Naive thymus-derived CD8-positive, alpha-beta T cell (primary cell): ENCODE measurements at regions not wholly inside any gene's neighbourhood (a gene's known extent, or its start where the extent isn't known, plus 50 kb on each side); places are given as distances from the start of the nearest gene placed in this dataset.

ENCODE experiments used
- ATAC-seq, 2 donors: fragments of 150-1000 bp; cut with Tn5 transposase in 1 of 2; sonication (Bioruptor Pico), chemical (Tn5 transposase) in 1 of 2; 1 replicate in 1 of 2; 2 replicates in 1 of 2; pipeline ENCODE4 v1.10.0; 2021; ENCODE audit warnings: mild to moderate bottlenecking in 2 of 2, moderate library complexity in 2 of 2
- POLR2A ChIA-PET: fragments of 350-600 bp; sonication (Branson Sonifier 250); formaldehyde crosslinking; loops from one replicate; lab custom pipeline; 2021; ENCODE audit warnings: antibody characterized with exemption; lab: Charles Lee
- DNase-seq, 10 donors: peaks; one replicate each; pipeline versions ENCODE4 v3.0.0 to v3.0.0-alpha.2; 2020 to 2022
- H3K27ac Mint-ChIP-seq, 10 donors: one replicate each; pipeline ENCODE4 v1.8.0; 2020 to 2022; ENCODE audit warnings: mild to moderate bottlenecking in 10 of 10, mixed read lengths in 10 of 10, moderate library complexity in 4 of 10, inconsistent platforms in 1 of 10
- H3K27me3 Mint-ChIP-seq, 5 donors: one replicate each; pipeline ENCODE4 v1.8.0; 2021 to 2022; ENCODE audit warnings: mixed read lengths in 5 of 5
- H3K36me3 Mint-ChIP-seq, 3 donors: one replicate each; pipeline ENCODE4 v1.8.0; 2020 to 2022; ENCODE audit warnings: mixed read lengths in 3 of 3, mild to moderate bottlenecking in 2 of 3, inconsistent platforms in 1 of 3
- H3K4me1 Mint-ChIP-seq, 4 donors: one replicate each; pipeline ENCODE4 v1.8.0; 2021 to 2022; ENCODE audit warnings: mixed read lengths in 4 of 4
- H3K4me3 Mint-ChIP-seq, 10 donors: one replicate each; pipeline ENCODE4 v1.8.0; 2020 to 2022; ENCODE audit warnings: mild to moderate bottlenecking in 10 of 10, mixed read lengths in 10 of 10, moderate library complexity in 6 of 10, inconsistent platforms in 1 of 10
- H3K9me3 Mint-ChIP-seq, 9 donors: one replicate each; pipeline ENCODE4 v1.8.0; 2020 to 2022; ENCODE audit warnings: mixed read lengths in 9 of 9, mild to moderate bottlenecking in 3 of 9, inconsistent platforms in 1 of 9, moderate library complexity in 1 of 9

DNA sequence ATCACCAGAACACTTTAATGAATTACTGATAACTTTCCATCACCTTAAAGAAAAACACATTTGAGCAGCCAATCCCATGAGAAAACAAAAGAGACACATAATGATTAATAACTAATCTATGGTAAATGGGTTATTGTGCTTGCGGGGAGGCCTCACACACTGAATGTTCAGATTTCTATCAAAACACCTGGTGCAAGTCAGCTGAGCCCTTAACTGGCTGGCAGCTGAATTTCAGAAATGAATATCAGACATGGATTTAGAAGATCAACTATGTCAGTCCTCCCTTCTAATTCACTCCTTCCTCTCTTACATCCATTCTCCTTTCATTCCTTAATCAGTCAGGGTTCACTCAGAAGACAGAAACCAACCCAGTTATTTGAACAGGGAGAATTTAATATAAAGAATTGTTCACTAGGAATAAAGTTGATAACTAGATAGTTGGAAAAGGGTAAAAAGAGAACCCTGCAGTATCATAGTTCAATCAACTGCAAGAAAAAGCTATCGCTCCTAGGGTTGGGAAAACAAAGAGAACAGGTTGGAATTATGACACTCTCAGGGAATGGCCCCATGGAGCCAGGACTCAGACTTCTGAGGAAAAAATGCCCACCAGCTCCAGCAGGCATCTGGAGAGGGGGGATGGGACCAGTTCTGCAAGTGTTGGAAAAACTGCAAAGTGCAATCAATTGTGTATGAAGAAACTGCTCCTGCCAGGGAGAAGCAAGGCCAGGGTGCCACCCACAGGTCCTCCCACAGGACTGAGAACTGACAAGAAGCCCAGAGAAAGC, 577.1 kb upstream of the CDH5 start:
- DNase-seq: no peak
- peaks cover 0 to 8% (median 0%) of the 10 kb centered on the region in 9 donors for H3K9me3 Mint-ChIP-seq
- no peak overlapping the region for H3K4me3 Mint-ChIP-seq
- no peak overlapping the region for H3K27ac Mint-ChIP-seq
- no peaks in the 10 kb centered on the region for H3K36me3 Mint-ChIP-seq
- POLR2A ChIA-PET: no interaction called here
- no peaks in the 10 kb centered on the region for H3K4me1 Mint-ChIP-seq
- H3K27me3 Mint-ChIP-seq: peaks cover 0 to 15% (median 4%) of the 10 kb centered on the region in 5 donors
- ATAC-seq: no peak

GRCh38 chr16:65788434-65789140, 577.9 kb upstream of the CDH5 start:
- Mint-ChIP-seq H3K4me1 (no peaks in the 10 kb centered on the region), H3K27me3 (peaks cover 0 to 21% (median 11%) of the 10 kb centered on the region in 5 donors), H3K4me3 (no peak overlapping the region), H3K36me3 (no peaks in the 10 kb centered on the region), H3K9me3 (peaks cover 0 to 8% (median 0%) of the 10 kb centered on the region in 9 donors), H3K27ac (no peak overlapping the region)
- DNase-seq: no peak
- POLR2A ChIA-PET: no interaction called here
- ATAC-seq: no peak

DNA sequence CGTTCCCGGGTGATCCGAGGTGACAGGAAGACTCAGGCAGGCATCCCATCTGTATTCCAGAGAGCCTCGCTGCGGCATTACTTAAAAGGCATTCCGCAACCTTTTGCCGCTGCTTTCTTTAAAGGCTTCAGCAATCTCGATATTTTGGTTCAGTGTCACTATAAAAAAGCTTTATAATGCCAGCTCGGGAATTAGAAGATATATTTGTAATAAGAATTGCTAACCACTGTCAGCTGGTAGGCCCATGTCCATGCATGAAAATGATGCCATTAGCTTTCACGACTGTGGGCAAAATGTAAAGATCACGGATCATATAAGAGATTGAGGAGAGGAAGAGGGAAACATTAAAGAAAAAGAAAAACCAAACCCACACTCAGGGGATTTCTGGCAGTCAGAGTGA, 578.6 kb upstream of the CDH5 start:
- POLR2A ChIA-PET: no interaction called here
- no peak overlapping the region for H3K4me3 Mint-ChIP-seq
- no peak for DNase-seq
- no peak for ATAC-seq
- H3K27ac Mint-ChIP-seq: no peak overlapping the region
- H3K36me3 Mint-ChIP-seq: no peaks in the 10 kb centered on the region
- no peaks in the 10 kb centered on the region for H3K4me1 Mint-ChIP-seq
- H3K27me3 Mint-ChIP-seq: peaks cover 0 to 21% (median 11%) of the 10 kb centered on the region in 5 donors
- peaks cover 0 to 8% (median 0%) of the 10 kb centered on the region in 9 donors for H3K9me3 Mint-ChIP-seq

GRCh38 chr16:65786916-65787315, 579.6 kb upstream of the CDH5 start:
- POLR2A ChIA-PET: no interaction called here
- Mint-ChIP-seq H3K27ac (no peak overlapping the region), H3K4me3 (no peak overlapping the region), H3K36me3 (no peaks in the 10 kb centered on the region), H3K27me3 (peaks cover 0 to 17% (median 9%) of the 10 kb centered on the region in 5 donors), H3K4me1 (no peaks in the 10 kb centered on the region), H3K9me3 (peaks cover 0 to 8% (median 0%) of the 10 kb centered on the region in 9 donors)
- no peak for DNase-seq
- ATAC-seq: no peak

- Mint-ChIP-seq H3K27ac (peak overlapping the region in 1 of 10 donors; percentile 53), H3K9me3 (peaks cover 0 to 8% (median 0%) of the 10 kb centered on the region in 9 donors), H3K4me1 (no peaks in the 10 kb centered on the region), H3K27me3 (peaks cover 0 to 18% (median 9%) of the 10 kb centered on the region in 5 donors), H3K4me3 (no peak overlapping the region), H3K36me3 (no peaks in the 10 kb centered on the region)
- DNase-seq (no peak), ATAC-seq (no peak)
- POLR2A ChIA-PET: no interaction called here
These were observed 582.6 kb upstream of the CDH5 start for GRCh38 chr16:65783709-65784474.

DNA sequence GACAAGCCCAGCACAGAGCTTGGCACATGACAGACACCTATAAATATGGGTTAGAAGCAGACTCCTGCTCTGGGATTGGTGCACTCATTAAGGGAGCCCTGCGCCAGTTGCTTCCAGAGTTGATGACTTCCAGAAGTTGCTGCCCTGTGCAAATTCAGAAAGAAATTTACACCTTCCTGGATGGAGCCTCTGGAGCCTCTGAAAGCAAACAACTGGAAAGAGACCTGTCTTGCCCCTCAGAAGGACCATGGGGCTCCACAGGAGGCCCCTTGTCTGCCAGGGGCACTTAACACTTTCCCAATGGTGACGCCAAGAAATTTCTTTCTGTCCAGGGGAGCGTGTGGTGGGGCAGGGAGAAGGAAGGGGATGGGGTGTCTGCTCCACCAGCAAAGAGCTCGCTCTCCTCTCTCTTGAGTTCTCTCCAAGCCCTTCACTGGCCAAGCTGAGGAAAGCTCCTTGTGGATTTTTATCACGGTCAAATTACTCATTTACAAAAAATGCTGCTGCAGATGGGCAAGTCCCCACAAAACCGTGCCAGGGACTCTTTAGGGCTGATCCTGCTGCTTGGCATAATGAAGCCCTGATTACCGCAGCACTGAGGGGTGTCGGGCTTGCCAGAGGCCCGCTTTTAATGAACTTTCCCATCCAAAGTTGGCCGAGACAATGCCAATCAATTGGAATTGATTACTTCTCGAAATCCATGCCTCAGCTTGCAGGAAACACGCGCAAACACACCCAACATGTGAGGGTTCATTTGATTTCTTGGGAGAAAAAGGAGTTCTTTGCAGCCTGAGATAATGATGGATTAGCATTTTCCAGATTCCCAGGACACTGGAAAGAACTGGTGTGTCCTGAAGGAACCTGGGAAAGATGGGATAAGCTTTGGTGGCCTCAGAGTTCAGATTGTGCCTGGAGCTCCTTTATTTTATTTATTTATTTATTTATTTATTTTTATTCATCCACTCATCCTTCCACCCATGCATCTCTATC, 583.6 kb upstream of the CDH5 start:
- no peak for DNase-seq
- Mint-ChIP-seq H3K36me3 (no peaks in the 10 kb centered on the region), H3K9me3 (peaks cover 0 to 8% (median 0%) of the 10 kb centered on the region in 9 donors), H3K4me3 (no peak overlapping the region), H3K27me3 (peaks cover 0 to 18% (median 9%) of the 10 kb centered on the region in 5 donors), H3K4me1 (no peaks in the 10 kb centered on the region), H3K27ac (no peak overlapping the region)
- ATAC-seq: no peak
- POLR2A ChIA-PET: no interaction called here

GRCh38 chr16:65781855-65782254, 584.6 kb upstream of the CDH5 start:
- H3K27ac Mint-ChIP-seq: no peak overlapping the region
- peaks cover 0 to 18% (median 9%) of the 10 kb centered on the region in 5 donors for H3K27me3 Mint-ChIP-seq
- H3K9me3 Mint-ChIP-seq: peaks cover 0 to 9% (median 5%) of the 10 kb centered on the region in 9 donors
- no peak for DNase-seq
- POLR2A ChIA-PET: no interaction called here
- no peak overlapping the region for H3K4me3 Mint-ChIP-seq
- no peaks in the 10 kb centered on the region for H3K4me1 Mint-ChIP-seq
- no peak for ATAC-seq
- no peaks in the 10 kb centered on the region for H3K36me3 Mint-ChIP-seq

DNA sequence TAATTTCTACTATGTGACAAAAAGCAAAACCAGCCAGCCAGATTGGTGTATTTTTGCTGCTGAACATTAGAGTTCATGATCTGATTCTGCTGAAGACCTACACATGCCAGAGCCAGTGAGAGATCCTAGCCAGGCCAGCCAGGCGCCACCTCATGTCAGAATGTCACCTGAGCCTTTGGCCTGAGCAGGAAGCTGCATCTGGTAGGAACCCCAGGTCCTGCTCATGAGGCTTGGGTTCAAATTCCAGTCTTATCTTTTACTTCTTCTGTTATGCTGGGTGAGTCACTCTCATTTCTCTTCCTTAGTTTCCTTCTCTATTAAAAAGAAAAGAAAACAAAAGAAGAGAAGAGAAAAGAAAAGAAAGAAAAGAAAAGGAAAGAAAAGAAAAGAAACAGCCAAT, 585.1 kb upstream of the CDH5 start:
- ATAC-seq (no peak), DNase-seq (no peak)
- H3K4me3 Mint-ChIP-seq: no peak overlapping the region
- POLR2A ChIA-PET: no interaction called here
- H3K36me3 Mint-ChIP-seq: no peaks in the 10 kb centered on the region
- peaks cover 0 to 18% (median 9%) of the 10 kb centered on the region in 5 donors for H3K27me3 Mint-ChIP-seq
- no peaks in the 10 kb centered on the region for H3K4me1 Mint-ChIP-seq
- H3K27ac Mint-ChIP-seq: no peak overlapping the region
- peaks cover 0 to 11% (median 5%) of the 10 kb centered on the region in 9 donors for H3K9me3 Mint-ChIP-seq

GRCh38 chr16:65779201-65779600, 587.3 kb upstream of the CDH5 start:
- Mint-ChIP-seq H3K9me3 (peaks cover 0 to 11% (median 4%) of the 10 kb centered on the region in 9 donors), H3K4me3 (no peak overlapping the region), H3K27ac (no peak overlapping the region), H3K4me1 (no peaks in the 10 kb centered on the region), H3K27me3 (peaks cover 0 to 11% (median 4%) of the 10 kb centered on the region in 5 donors), H3K36me3 (no peaks in the 10 kb centered on the region)
- ATAC-seq (no peak), DNase-seq (no peak)
- POLR2A ChIA-PET: no interaction called here

GRCh38 chr16:65776639-65777183, 589.8 kb upstream of the CDH5 start:
- ATAC-seq (no peak), DNase-seq (no peak)
- H3K9me3 Mint-ChIP-seq: peaks cover 0 to 11% (median 4%) of the 10 kb centered on the region in 9 donors
- POLR2A ChIA-PET: no interaction called here
- H3K27me3 Mint-ChIP-seq: peaks cover 0 to 7% (median 0%) of the 10 kb centered on the region in 5 donors
- no peak overlapping the region for H3K4me3 Mint-ChIP-seq
- H3K27ac Mint-ChIP-seq: no peak overlapping the region
- H3K36me3 Mint-ChIP-seq: no peaks in the 10 kb centered on the region
- no peaks in the 10 kb centered on the region for H3K4me1 Mint-ChIP-seq

GRCh38 chr16:65775829-65776228, 590.7 kb upstream of the CDH5 start:
- no peak for ATAC-seq
- Mint-ChIP-seq H3K4me1 (no peaks in the 10 kb centered on the region), H3K36me3 (no peaks in the 10 kb centered on the region), H3K9me3 (peaks cover 0 to 15% (median 8%) of the 10 kb centered on the region in 9 donors), H3K27ac (no peak overlapping the region), H3K27me3 (peaks cover 0 to 9% (median 0%) of the 10 kb centered on the region in 5 donors), H3K4me3 (no peak overlapping the region)
- POLR2A ChIA-PET: no interaction called here
- DNase-seq: no peak
